Sigmoid colon (tissue), 4 donors: ENCODE measurements at regions not wholly inside any gene's neighbourhood (a gene's known extent, or its start where the extent isn't known, plus 50 kb on each side); places are given as distances from the start of the nearest gene placed in this dataset.

Experiments used
- CTCF ChIP-seq, 4 experiments: fragments of 450-650 bp in 3 of 4; fragments of 200-600 bp in 1 of 4; IDR thresholded peaks; one replicate each; pipeline ENCODE4 v1.5.1; 2016 to 2019; ENCODE audit warnings: antibody characterized with exemption in 4 of 4, mild to moderate bottlenecking in 3 of 4, moderate library complexity in 2 of 4
- EP300 ChIP-seq, 4 donors: sonication (generic); formaldehyde crosslinking; IDR thresholded peaks; one replicate each; pipeline ENCODE4 v1.6.1; 2017; ENCODE audit warnings: antibody characterized with exemption in 4 of 4
- POLR2A ChIP-seq, 2 donors: fragments of 450-650 bp; IDR thresholded peaks; one replicate each; pipeline ENCODE4 v1.6.1; 2016; ENCODE audit warnings: antibody characterized with exemption in 2 of 2, mild to moderate bottlenecking in 2 of 2, moderate library complexity in 2 of 2
- POLR2AphosphoS5 ChIP-seq, 4 donors: sonication (generic); formaldehyde crosslinking; IDR thresholded peaks; one replicate each; pipeline ENCODE4 v1.6.1; 2017; ENCODE audit warnings: antibody characterized with exemption in 4 of 4

- TF ChIP-seq CTCF (IDR thresholded peaks at IDR 0.05): no peak
- TF ChIP-seq POLR2AphosphoS5 (IDR thresholded peaks at IDR 0.05): no peak
- TF ChIP-seq POLR2A (IDR thresholded peaks at IDR 0.05): no peak
- TF ChIP-seq EP300 (IDR thresholded peaks at IDR 0.05): no peak
Observed at GRCh38 chr6:21958428-21958827, 338.4 kb downstream of the PRL start.
